ENCODE measurements at regions not wholly inside any gene's neighbourhood (a gene's known extent, or its start where the extent isn't known, plus 50 kb on each side); places are given as distances from the start of the nearest gene placed in this dataset.

DNA sequence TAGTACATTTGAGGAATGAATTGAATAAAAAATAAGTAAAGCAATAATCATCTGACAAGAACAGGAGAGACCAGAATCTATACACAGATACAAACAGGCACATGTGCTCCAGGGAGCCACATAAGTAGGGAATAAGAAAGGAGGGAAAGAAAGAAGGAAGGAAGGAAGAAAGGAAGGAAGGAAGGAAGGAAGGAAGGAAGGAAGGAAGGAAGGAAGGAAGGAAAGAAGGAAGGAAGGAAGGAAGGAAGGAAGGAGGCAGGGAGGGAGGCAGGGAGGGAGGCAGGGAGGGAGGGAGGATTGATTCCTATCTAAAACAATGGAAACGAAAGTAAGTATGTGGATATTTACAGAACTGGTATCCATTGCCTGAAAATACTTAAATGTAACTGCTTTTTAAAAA is 475.8 kb downstream of the NLGN4X start:
- no peak overlapping the region for H3K23ac ChIP-seq (ENCODE audit: low read depth, low read length)
- H2AFZ ChIP-seq (replicated peaks; ENCODE audit: low read length, poor library complexity), result no peak overlapping the region
- ATAC-seq (ENCODE audit: low read depth) (no peak), DNase-seq (no peak)
- H3K9ac ChIP-seq (ENCODE audit: low read depth, low read length), result no peak overlapping the region
- no peak overlapping the region for H3K18ac ChIP-seq (ENCODE audit: low read depth, low read length)
- H3K9me1 ChIP-seq (ENCODE audit: insufficient read depth, low read length), result no peaks in the 10 kb centered on the region
- H3K56ac ChIP-seq (ENCODE audit: extremely low read depth, insufficient read depth, low read length), result no peak overlapping the region
- TF ChIP-seq MXI1 (IDR thresholded peaks at IDR 0.05; ENCODE audit: borderline replicate concordance, low read depth, low read length), result no peak
- no peak for TF ChIP-seq MAZ (IDR thresholded peaks at IDR 0.05; ENCODE audit: borderline replicate concordance, low read depth, low read length)
- no peak for TF ChIP-seq NFE2L2 (IDR thresholded peaks at IDR 0.05; ENCODE audit: low read depth, low read length)
- no peak for TF ChIP-seq USF2 (IDR thresholded peaks at IDR 0.05; ENCODE audit: low read depth, low read length)
- TF ChIP-seq RFX5 (IDR thresholded peaks at IDR 0.05; ENCODE audit: low read depth, low read length), result no peak
- TF ChIP-seq SMC3 (IDR thresholded peaks at IDR 0.05; ENCODE audit: low read depth, low read length), result no peak
- no peak for TF ChIP-seq RCOR1 (IDR thresholded peaks at IDR 0.05; ENCODE audit: insufficient replicate concordance, low read length)
- no peak for TF ChIP-seq MAFK (IDR thresholded peaks at IDR 0.05; ENCODE audit: low read depth, low read length)
- TF ChIP-seq, protein P1, sequence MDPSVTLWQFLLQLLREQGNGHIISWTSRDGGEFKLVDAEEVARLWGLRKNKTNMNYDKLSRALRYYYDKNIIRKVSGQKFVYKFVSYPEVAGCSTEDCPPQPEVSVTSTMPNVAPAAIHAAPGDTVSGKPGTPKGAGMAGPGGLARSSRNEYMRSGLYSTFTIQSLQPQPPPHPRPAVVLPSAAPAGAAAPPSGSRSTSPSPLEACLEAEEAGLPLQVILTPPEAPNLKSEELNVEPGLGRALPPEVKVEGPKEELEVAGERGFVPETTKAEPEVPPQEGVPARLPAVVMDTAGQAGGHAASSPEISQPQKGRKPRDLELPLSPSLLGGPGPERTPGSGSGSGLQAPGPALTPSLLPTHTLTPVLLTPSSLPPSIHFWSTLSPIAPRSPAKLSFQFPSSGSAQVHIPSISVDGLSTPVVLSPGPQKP (IDR thresholded peaks at IDR 0.05; ENCODE audit: borderline replicate concordance, low read depth, low read length), result no peak
- no peak for TF ChIP-seq CTCF (conservative IDR thresholded peaks at IDR 0.05; ENCODE audit: low read depth, low read length)
- TF ChIP-seq BHLHE40 (IDR thresholded peaks at IDR 0.05; ENCODE audit: low read depth, low read length), result no peak
- no peak for TF ChIP-seq CEBPB (IDR thresholded peaks at IDR 0.05; ENCODE audit: low read depth, low read length)
- TF ChIP-seq POLR2A (IDR thresholded peaks at IDR 0.05; ENCODE audit: low read depth, low read length), result no peak
- no peak for TF ChIP-seq FOS (IDR thresholded peaks at IDR 0.05; ENCODE audit: low read depth, low read length)
- TF ChIP-seq CHD1 (IDR thresholded peaks at IDR 0.05; ENCODE audit: low read depth, low read length), result no peak
- TF ChIP-seq RAD21 (IDR thresholded peaks at IDR 0.05; ENCODE audit: low read length), result no peak
- no TSS peak for BruUV-seq (replicated peaks)
- no peaks in the 10 kb centered on the region for H3K4me1 ChIP-seq (ENCODE audit: control insufficient read depth, insufficient read depth, low read length)
- no CpG with 5 or more reads among the region's 1 CpG for WGBS, 2 experiments (ENCODE audit: extremely low coverage in 2 of 2, insufficient read length in 1 of 2)
- no peak overlapping the region for H2BK20ac ChIP-seq (ENCODE audit: low read depth, low read length)
- no peak overlapping the region for H3K27ac ChIP-seq (ENCODE audit: insufficient read depth, low read length)
- no peak overlapping the region for H3K14ac ChIP-seq (replicated peaks; ENCODE audit: low read depth, low read length)
- intact Hi-C loops (cut with micrococcal nuclease), result no loop called here
- CTCF ChIA-PET, result no interaction called here
- H3K79me1 ChIP-seq (ENCODE audit: low read depth in 1 of 2, low read length in 2 of 2), result no peaks in the 10 kb centered on the region
- H3K36me3 ChIP-seq (ENCODE audit: control insufficient read depth, insufficient read depth, low read length), result no peaks in the 10 kb centered on the region
- H2BK120ac ChIP-seq (ENCODE audit: low read depth, low read length), result no peak overlapping the region
- in situ Hi-C loops (cut with MboI; ENCODE audit: low sequenced_read_pairs), result no loop called here
- dilution Hi-C loops (cut with HindIII; ENCODE audit: low sequenced_read_pairs, unreplicated experiment), result no loop called here
- no peak overlapping the region for H2AK5ac ChIP-seq (ENCODE audit: low read depth, low read length)
- no peaks in the 10 kb centered on the region; the same call in 1 of the 2 replicates for H3K9me3 ChIP-seq (ENCODE audit: control insufficient read depth, insufficient read depth, low read length)
- no peak overlapping the region for H3K4me2 ChIP-seq (ENCODE audit: low read depth, low read length)
- no peak overlapping the region for H4K91ac ChIP-seq (ENCODE audit: insufficient read depth, low read depth, low read length)
- H3K4me3 ChIP-seq (ENCODE audit: insufficient read depth, low read depth, low read length), result no peak overlapping the region
- no peak overlapping the region for H4K5ac ChIP-seq (ENCODE audit: low read depth, low read length)
- no peak overlapping the region for H2BK5ac ChIP-seq (ENCODE audit: low read depth, low read length, poor library complexity, severe bottlenecking)
- H4K8ac ChIP-seq (ENCODE audit: low read depth in 2 of 2, low read length in 2 of 2), result no peak overlapping the region
- no peak overlapping the region for H3K4ac ChIP-seq (ENCODE audit: low read depth, low read length)
- no peaks in the 10 kb centered on the region for H4K20me1 ChIP-seq (ENCODE audit: insufficient read depth, low read length)
- H3K27me3 ChIP-seq (ENCODE audit: control insufficient read depth, insufficient read depth, low read length), result no peaks in the 10 kb centered on the region
- POLR2A ChIA-PET (ENCODE audit: unreplicated experiment), result no interaction called here
- H2BK15ac ChIP-seq (ENCODE audit: low read depth, low read length), result no peak overlapping the region
- H2AK9ac ChIP-seq (replicated peaks; ENCODE audit: low read depth, low read length, poor library complexity), result no peak overlapping the region

Data from IMR-90 (cell line).